Astrocyte (in vitro differentiated cells and primary cell): ENCODE measurements at regions not wholly inside any gene's neighbourhood (a gene's known extent, or its start where the extent isn't known, plus 50 kb on each side); places are given as distances from the start of the nearest gene placed in this dataset.
"Not testable (repeated sequence)": the region's sequence is repeated elsewhere in the genome, so short reads cannot be mapped to it uniquely, and the experiment has no call there.

Source experiments
- DNase-seq: peaks from one replicate; pipeline ENCODE4 v3.0.0-alpha.2; 2010; ENCODE audit warnings: low read depth
- FAIRE-seq: peaks from 2 replicates; lab custom pipeline; 2011; peaks lifted over from hg19 to GRCh38; lab: Jason Lieb, UNC
- H2AFZ ChIP-seq: 2 replicates; pipeline ENCODE4 v1.6.0; 2012; ENCODE audit warnings: low read depth, low read length, inconsistent platforms
- H3K27ac ChIP-seq: 2 replicates; pipeline ENCODE4 v1.5.1; 2011; ENCODE audit warnings: low read depth, low read length, inconsistent platforms
- H3K27me3 ChIP-seq: 2 replicates; pipeline ENCODE4 v1.6.0; 2011; ENCODE audit warnings: low read length, inconsistent platforms; ENCODE audit not compliant: insufficient read depth
- H3K36me3 ChIP-seq: 2 replicates; pipeline ENCODE4 v1.5.1; 2011; ENCODE audit warnings: low read length, inconsistent platforms; ENCODE audit not compliant: insufficient read depth
- H3K4me1 ChIP-seq: 2 replicates; pipeline ENCODE4 v1.5.1; 2011; ENCODE audit warnings: low read length, inconsistent platforms; ENCODE audit not compliant: insufficient read depth
- H3K4me2 ChIP-seq: 2 replicates; pipeline ENCODE4 v1.6.0; 2012; ENCODE audit warnings: low read length, inconsistent platforms
- H3K4me3 ChIP-seq: 2 replicates; pipeline ENCODE4 v1.5.1; 2011; ENCODE audit warnings: low read depth, mild to moderate bottlenecking, low read length, inconsistent platforms; ENCODE audit not compliant: insufficient read depth
- H3K79me2 ChIP-seq: 2 replicates; pipeline ENCODE4 v1.6.0; 2012; ENCODE audit warnings: mild to moderate bottlenecking, low read length, inconsistent platforms; ENCODE audit not compliant: insufficient read depth
- H3K9ac ChIP-seq: 2 replicates; pipeline ENCODE4 v1.6.0; 2012; ENCODE audit warnings: mild to moderate bottlenecking, low read length, inconsistent platforms
- H3K9me3 ChIP-seq: 2 replicates; pipeline ENCODE4 v1.5.1; 2012; ENCODE audit warnings: low read depth, mild to moderate bottlenecking, low read length, inconsistent platforms; ENCODE audit not compliant: insufficient read depth
- H4K20me1 ChIP-seq: 2 replicates; pipeline ENCODE4 v1.6.0; 2012; ENCODE audit warnings: low read length, inconsistent platforms; ENCODE audit not compliant: insufficient read depth
- H3K27ac Mint-ChIP-seq: one replicate; pipeline ENCODE4 v1.8.0; 2021; ENCODE audit warnings: mild to moderate bottlenecking, mixed read lengths; ENCODE audit not compliant: unreplicated experiment
- H3K27me3 Mint-ChIP-seq: one replicate; pipeline ENCODE4 v1.8.0; 2021; ENCODE audit warnings: low read depth, mixed read lengths; ENCODE audit not compliant: unreplicated experiment
- H3K36me3 Mint-ChIP-seq: one replicate; pipeline ENCODE4 v1.8.0; 2021; ENCODE audit warnings: low read depth, mixed read lengths; ENCODE audit not compliant: unreplicated experiment
- H3K4me1 Mint-ChIP-seq: one replicate; pipeline ENCODE4 v1.8.0; 2021; ENCODE audit warnings: low read depth, mixed read lengths; ENCODE audit not compliant: unreplicated experiment
- H3K4me3 Mint-ChIP-seq: one replicate; pipeline ENCODE4 v1.8.0; 2021; ENCODE audit warnings: mild to moderate bottlenecking, moderate library complexity, mixed read lengths; ENCODE audit not compliant: unreplicated experiment
- H3K9me3 Mint-ChIP-seq: one replicate; pipeline ENCODE4 v1.8.0; 2021; ENCODE audit warnings: mild to moderate bottlenecking, mixed read lengths; ENCODE audit not compliant: unreplicated experiment
- CTCF ChIP-seq: IDR thresholded peaks from 2 replicates; pipeline ENCODE4 v1.5.1; 2011; ENCODE audit warnings: low read depth, mild to moderate bottlenecking, inconsistent platforms, low read length, moderate library complexity; ENCODE audit not compliant: insufficient read depth
- EZH2 ChIP-seq: IDR thresholded peaks from 2 replicates; pipeline ENCODE4 v1.6.1; 2012; ENCODE audit warnings: mild to moderate bottlenecking, low read length, inconsistent platforms; ENCODE audit not compliant: insufficient read depth

DNA sequence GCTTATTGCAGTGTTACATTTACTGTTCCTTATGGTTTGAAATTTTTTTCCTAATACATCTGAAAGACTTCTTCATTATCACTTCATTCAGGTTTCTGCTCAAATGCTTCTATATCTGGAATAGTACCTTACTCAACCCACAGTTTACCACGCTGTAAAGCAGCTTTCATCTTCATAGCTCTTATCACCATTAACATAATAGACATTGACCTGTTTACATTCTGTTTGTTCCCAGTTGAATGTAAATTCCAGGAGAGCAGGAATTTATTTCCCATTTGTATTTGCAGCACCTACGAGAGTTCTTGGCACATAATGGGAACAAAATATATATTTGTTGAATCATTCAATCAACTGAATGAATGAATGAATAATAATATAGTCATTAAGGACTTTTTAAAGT is 844.6 kb upstream of the ROBO1 start:
- H3K4me1 Mint-ChIP-seq: no peaks in the 10 kb centered on the region
- H3K4me1 ChIP-seq: no peaks in the 10 kb centered on the region

DNA sequence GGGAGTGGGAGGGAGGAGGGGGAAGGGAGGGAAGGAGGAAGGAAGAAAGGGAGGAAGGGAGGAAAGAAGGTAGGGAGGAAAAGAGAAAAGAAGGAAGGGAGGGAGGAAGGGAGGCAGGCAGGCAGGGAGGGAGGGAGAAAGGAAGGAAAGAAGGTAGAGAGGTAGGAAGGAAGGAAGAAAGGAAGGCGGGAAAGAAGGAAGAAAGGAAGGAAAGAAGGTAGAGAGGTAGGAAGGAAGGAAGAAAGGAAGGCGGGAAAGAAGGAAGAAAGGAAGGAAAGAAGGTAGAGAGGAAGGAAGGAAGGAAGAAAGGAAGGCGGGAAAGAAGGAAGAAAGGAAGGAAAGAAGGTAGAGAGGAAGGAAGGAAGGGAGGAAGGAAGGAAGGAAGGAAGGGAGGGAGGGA is 840.3 kb upstream of the ROBO1 start:
- not testable (repeated sequence) for FAIRE-seq, H2AFZ ChIP-seq, H3K4me1 Mint-ChIP-seq, H3K4me1 ChIP-seq, H3K9ac ChIP-seq, H3K36me3 ChIP-seq, H3K4me3 Mint-ChIP-seq, H3K4me2 ChIP-seq, H3K4me3 ChIP-seq, DNase-seq, H3K79me2 ChIP-seq, H3K27ac ChIP-seq, H3K9me3 Mint-ChIP-seq, H3K36me3 Mint-ChIP-seq, H3K27ac Mint-ChIP-seq, H3K27me3 Mint-ChIP-seq, H4K20me1 ChIP-seq, H3K9me3 ChIP-seq, H3K27me3 ChIP-seq

More for the DNA sequence above, 844.6 kb upstream of the ROBO1 start:
- Mint-ChIP-seq H3K4me3 (no peak overlapping the region), H3K27me3 (peaks cover 1% of the 10 kb centered on the region), H3K36me3 (no peaks in the 10 kb centered on the region), H3K27ac (no peak overlapping the region), H3K9me3 (no peaks in the 10 kb centered on the region)
- DNase-seq (no peak), FAIRE-seq (no peak)
- Histone ChIP-seq H3K9me3 (no peaks in the 10 kb centered on the region), H3K9ac (no peak overlapping the region), H3K79me2 (no peaks in the 10 kb centered on the region), H3K27ac (no peak overlapping the region), H4K20me1 (no peaks in the 10 kb centered on the region), H3K27me3 (no peaks in the 10 kb centered on the region), H3K4me2 (no peak overlapping the region), H3K36me3 (no peaks in the 10 kb centered on the region), H3K4me3 (no peak overlapping the region), H2AFZ (no peak overlapping the region)
- TF ChIP-seq CTCF (no peak), EZH2 (no peak)

GRCh38 chr3:80606073-80606472 is 838.3 kb upstream of the ROBO1 start:
- H3K27me3 ChIP-seq: no peaks in the 10 kb centered on the region
- Mint-ChIP-seq H3K9me3 (no peaks in the 10 kb centered on the region), H3K4me3 (no peak overlapping the region), H3K27me3 (no peaks in the 10 kb centered on the region), H3K4me1 (no peaks in the 10 kb centered on the region), H3K36me3 (no peaks in the 10 kb centered on the region), H3K27ac (no peak overlapping the region)
- no peaks in the 10 kb centered on the region for H3K9me3 ChIP-seq
- H4K20me1 ChIP-seq: no peaks in the 10 kb centered on the region
- no peak for DNase-seq
- no peak overlapping the region for H3K27ac ChIP-seq
- H3K4me3 ChIP-seq: no peak overlapping the region
- no peak for FAIRE-seq
- no peaks in the 10 kb centered on the region for H3K79me2 ChIP-seq
- TF ChIP-seq CTCF: no peak
- TF ChIP-seq EZH2: no peak
- no peak overlapping the region for H2AFZ ChIP-seq
- H3K4me2 ChIP-seq: no peak overlapping the region
- no peaks in the 10 kb centered on the region for H3K4me1 ChIP-seq
- H3K36me3 ChIP-seq: no peaks in the 10 kb centered on the region
- H3K9ac ChIP-seq: no peak overlapping the region
